ENCODE measurements at regions not wholly inside any gene's neighbourhood (a gene's known extent, or its start where the extent isn't known, plus 50 kb on each side); places are given as distances from the start of the nearest gene placed in this dataset.

- TF ChIP-seq, protein P1, sequence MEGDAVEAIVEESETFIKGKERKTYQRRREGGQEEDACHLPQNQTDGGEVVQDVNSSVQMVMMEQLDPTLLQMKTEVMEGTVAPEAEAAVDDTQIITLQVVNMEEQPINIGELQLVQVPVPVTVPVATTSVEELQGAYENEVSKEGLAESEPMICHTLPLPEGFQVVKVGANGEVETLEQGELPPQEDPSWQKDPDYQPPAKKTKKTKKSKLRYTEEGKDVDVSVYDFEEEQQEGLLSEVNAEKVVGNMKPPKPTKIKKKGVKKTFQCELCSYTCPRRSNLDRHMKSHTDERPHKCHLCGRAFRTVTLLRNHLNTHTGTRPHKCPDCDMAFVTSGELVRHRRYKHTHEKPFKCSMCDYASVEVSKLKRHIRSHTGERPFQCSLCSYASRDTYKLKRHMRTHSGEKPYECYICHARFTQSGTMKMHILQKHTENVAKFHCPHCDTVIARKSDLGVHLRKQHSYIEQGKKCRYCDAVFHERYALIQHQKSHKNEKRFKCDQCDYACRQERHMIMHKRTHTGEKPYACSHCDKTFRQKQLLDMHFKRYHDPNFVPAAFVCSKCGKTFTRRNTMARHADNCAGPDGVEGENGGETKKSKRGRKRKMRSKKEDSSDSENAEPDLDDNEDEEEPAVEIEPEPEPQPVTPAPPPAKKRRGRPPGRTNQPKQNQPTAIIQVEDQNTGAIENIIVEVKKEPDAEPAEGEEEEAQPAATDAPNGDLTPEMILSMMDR (IDR thresholded peaks at IDR 0.05; ENCODE audit: poor library complexity) = no peak
- no peak for TF ChIP-seq EZH2phosphoT487 (IDR thresholded peaks at IDR 0.05; ENCODE audit: low read depth, severe bottlenecking, unreplicated experiment)
These were observed 330.9 kb upstream of the C2CD4B start for GRCh38 chr15:62495670-62496614.
